Progenitor cell of endocrine pancreas (in vitro differentiated cells): ENCODE measurements at regions not wholly inside any gene's neighbourhood (a gene's known extent, or its start where the extent isn't known, plus 50 kb on each side); places are given as distances from the start of the nearest gene placed in this dataset.

ENCODE experiments used
- DNase-seq: peaks from one replicate; pipeline ENCODE4 v3.0.0; 2021; ENCODE audit warnings: low spot score; ENCODE audit not compliant: unreplicated experiment
- H3K27ac Mint-ChIP-seq: 2 replicates; pipeline ENCODE4 v1.8.0; 2021; ENCODE audit warnings: mild to moderate bottlenecking, moderate library complexity, mixed read lengths
- H3K27me3 Mint-ChIP-seq: 2 replicates; pipeline ENCODE4 v1.8.0; 2021; ENCODE audit warnings: mixed read lengths
- H3K36me3 Mint-ChIP-seq: 2 replicates; pipeline ENCODE4 v1.8.0; 2022; ENCODE audit warnings: mixed read lengths; ENCODE audit not compliant: insufficient read depth
- H3K4me1 Mint-ChIP-seq: 2 replicates; pipeline ENCODE4 v1.8.0; 2021; ENCODE audit warnings: low read depth, mixed read lengths
- H3K4me3 Mint-ChIP-seq: 2 replicates; pipeline ENCODE4 v1.8.0; 2021; ENCODE audit warnings: low read depth, mild to moderate bottlenecking, moderate library complexity, mixed read lengths
- H3K9me3 Mint-ChIP-seq: 2 replicates; pipeline ENCODE4 v1.8.0; 2021; ENCODE audit warnings: low read depth, mixed read lengths
- TF ChIP-seq, protein P1 (sequence below): fragments of 200-600 bp; sonication (generic); IDR thresholded peaks from one replicate; pipeline ENCODE4 v1.5.0; 2021; ENCODE audit warnings: antibody characterized with exemption, mild to moderate bottlenecking; ENCODE audit not compliant: unreplicated experiment

GRCh38 chr2:84373391-84373790 is 85.7 kb downstream of the SUCLG1 start:
- DNase-seq = no peak
- no peaks in the 10 kb centered on the region for H3K36me3 Mint-ChIP-seq
- no peak overlapping the region for H3K4me3 Mint-ChIP-seq
- TF ChIP-seq, protein P1, sequence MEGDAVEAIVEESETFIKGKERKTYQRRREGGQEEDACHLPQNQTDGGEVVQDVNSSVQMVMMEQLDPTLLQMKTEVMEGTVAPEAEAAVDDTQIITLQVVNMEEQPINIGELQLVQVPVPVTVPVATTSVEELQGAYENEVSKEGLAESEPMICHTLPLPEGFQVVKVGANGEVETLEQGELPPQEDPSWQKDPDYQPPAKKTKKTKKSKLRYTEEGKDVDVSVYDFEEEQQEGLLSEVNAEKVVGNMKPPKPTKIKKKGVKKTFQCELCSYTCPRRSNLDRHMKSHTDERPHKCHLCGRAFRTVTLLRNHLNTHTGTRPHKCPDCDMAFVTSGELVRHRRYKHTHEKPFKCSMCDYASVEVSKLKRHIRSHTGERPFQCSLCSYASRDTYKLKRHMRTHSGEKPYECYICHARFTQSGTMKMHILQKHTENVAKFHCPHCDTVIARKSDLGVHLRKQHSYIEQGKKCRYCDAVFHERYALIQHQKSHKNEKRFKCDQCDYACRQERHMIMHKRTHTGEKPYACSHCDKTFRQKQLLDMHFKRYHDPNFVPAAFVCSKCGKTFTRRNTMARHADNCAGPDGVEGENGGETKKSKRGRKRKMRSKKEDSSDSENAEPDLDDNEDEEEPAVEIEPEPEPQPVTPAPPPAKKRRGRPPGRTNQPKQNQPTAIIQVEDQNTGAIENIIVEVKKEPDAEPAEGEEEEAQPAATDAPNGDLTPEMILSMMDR = no peak
- H3K4me1 Mint-ChIP-seq = peaks cover 2% of the 10 kb centered on the region
- peak overlapping the region; percentile 10 for H3K27ac Mint-ChIP-seq
- H3K27me3 Mint-ChIP-seq = no peaks in the 10 kb centered on the region
- H3K9me3 Mint-ChIP-seq = no peaks in the 10 kb centered on the region

DNA sequence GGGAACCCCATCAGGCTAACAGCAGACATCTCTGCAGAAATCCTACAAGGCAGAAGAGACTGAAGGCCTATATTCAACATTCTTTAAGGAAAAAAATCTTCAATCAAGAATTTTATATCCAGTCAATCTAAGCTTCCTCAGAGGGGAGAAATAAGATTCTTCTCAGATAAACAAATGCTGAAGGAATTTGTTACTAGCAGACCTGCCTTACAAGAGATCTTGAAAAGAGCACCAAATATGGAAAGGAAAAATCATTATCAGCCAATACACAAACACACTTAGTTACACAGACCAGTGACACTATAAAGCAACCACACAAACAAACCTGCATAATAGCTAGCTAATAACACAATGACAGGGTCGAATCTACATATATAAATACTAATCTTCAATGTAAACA is 96.5 kb downstream of the SUCLG1 start:
- H3K27me3 Mint-ChIP-seq = no peaks in the 10 kb centered on the region
- no peaks in the 10 kb centered on the region for H3K36me3 Mint-ChIP-seq
- H3K4me3 Mint-ChIP-seq = no peak overlapping the region
- H3K4me1 Mint-ChIP-seq = no peaks in the 10 kb centered on the region
- no peak for DNase-seq
- H3K27ac Mint-ChIP-seq = no peak overlapping the region
- TF ChIP-seq, protein P1 = no peak
- peaks cover 29% of the 10 kb centered on the region for H3K9me3 Mint-ChIP-seq

DNA sequence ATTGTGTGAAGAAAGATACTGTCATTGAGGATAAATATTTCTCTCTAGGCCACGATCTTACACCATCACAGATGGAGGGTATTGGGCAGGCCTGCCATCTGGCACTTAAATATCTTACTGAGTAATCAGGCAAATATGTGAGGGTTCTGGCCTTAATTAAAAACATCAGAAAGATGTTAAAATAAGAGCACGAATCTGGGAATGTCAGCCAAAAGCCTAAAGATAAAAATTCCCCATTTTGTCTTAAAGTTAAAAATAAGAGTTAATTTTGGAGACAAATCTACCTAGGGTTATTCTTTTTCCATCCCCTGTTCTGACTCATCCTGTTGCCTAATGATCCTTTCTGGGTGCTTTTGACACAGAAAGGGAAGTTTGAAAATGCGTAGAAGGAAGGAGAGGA is 121.0 kb downstream of the SUCLG1 start:
- Mint-ChIP-seq H3K9me3 (peaks cover 23% of the 10 kb centered on the region), H3K36me3 (no peaks in the 10 kb centered on the region), H3K4me1 (no peaks in the 10 kb centered on the region), H3K4me3 (no peak overlapping the region), H3K27ac (no peak overlapping the region), H3K27me3 (no peaks in the 10 kb centered on the region)
- DNase-seq = no peak
- TF ChIP-seq, protein P1 = no peak

DNA sequence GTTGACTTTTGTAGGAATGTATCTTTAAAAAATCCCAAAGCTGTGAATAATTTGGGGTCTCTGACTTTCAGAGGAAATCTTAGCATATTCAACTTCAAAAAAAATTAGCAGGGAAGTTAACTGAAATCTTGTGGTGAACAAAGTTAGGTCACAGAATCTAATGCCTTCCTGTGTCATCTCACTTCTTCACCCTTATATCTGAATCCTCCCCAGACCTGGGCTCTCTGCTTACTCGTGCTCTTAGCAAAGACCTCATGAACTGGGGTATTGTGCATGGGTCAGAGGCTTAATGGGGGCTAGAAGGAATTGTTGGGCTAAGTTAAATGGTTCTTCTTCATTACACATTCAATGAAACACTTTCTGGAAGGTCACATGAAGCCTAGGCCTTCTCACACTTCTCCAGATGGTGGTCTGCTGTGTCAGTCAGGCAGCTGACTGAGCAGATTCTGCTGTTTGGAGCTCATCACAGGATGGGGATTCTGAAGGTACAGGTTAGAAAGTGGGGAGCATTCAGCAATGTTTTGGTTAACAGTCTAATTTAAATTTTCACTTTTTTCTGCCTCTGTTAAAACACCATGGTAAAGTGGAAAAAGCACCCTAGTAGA is 131.3 kb downstream of the SUCLG1 start:
- H3K36me3 Mint-ChIP-seq = no peaks in the 10 kb centered on the region
- peaks cover 12% of the 10 kb centered on the region for H3K9me3 Mint-ChIP-seq
- TF ChIP-seq, protein P1 = no peak
- no peak overlapping the region for H3K4me3 Mint-ChIP-seq
- H3K27me3 Mint-ChIP-seq = no peaks in the 10 kb centered on the region
- no peak overlapping the region for H3K27ac Mint-ChIP-seq
- no peak for DNase-seq
- peaks cover 6% of the 10 kb centered on the region for H3K4me1 Mint-ChIP-seq

DNA sequence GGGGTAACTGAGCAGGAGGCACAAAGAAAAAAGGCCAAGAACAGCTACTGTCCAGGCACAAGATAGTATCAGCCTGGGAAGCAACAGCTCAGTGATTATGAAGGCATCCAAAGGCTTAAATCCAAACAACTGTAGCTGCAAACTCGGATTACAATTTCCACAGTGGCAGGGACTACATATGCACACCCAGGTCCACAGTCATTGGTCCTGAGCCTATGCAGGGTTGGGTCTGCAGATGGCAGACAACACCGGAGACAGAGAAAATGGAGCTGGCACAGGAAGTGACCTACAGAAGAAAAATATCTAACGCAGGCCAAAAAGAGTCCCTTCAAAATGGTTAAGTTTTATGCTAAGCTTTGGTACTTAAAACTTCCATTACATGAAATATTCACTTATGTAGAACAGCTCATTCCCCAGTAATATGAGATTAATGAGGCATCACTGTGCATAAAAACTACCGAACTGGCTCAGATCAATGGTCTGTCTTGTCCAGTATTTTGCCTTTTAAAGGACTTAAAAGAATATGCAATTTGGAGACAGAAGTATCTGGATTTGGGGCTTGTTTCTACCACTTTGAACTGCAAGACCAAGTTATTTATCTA is 132.1 kb downstream of the SUCLG1 start:
- no peak overlapping the region for H3K27ac Mint-ChIP-seq
- no peaks in the 10 kb centered on the region for H3K27me3 Mint-ChIP-seq
- TF ChIP-seq, protein P1 = no peak
- H3K4me1 Mint-ChIP-seq = peaks cover 6% of the 10 kb centered on the region
- peaks cover 8% of the 10 kb centered on the region for H3K9me3 Mint-ChIP-seq
- H3K36me3 Mint-ChIP-seq = no peaks in the 10 kb centered on the region
- no peak overlapping the region for H3K4me3 Mint-ChIP-seq
- no peak for DNase-seq
